Thoracic aorta (tissue), 2 donors: ENCODE measurements at regions not wholly inside any gene's neighbourhood (a gene's known extent, or its start where the extent isn't known, plus 50 kb on each side); places are given as distances from the start of the nearest gene placed in this dataset.

Experiments
- ATAC-seq: fragments of 150-250 bp; one replicate; pipeline ENCODE4 v1.8.0; 2017; ENCODE audit warnings: low read depth; ENCODE audit not compliant: insufficient number of reproducible peaks, low FRiP score
- DNase-seq: peaks from one replicate; pipeline ENCODE4 v3.0.0-alpha.2; 2020; ENCODE audit warnings: low spot score
- H3K27ac ChIP-seq, 2 donors: fragments of 200-600 bp; sonication (generic); 1 replicate in 1 of 2; 2 replicates in 1 of 2; pipeline ENCODE4 v1.5.1; 2016; ENCODE audit warnings: mild to moderate bottlenecking in 2 of 2, moderate library complexity in 2 of 2
- H3K27me3 ChIP-seq: fragments of 200-600 bp; sonication (generic); replicated peaks from 2 replicates; pipeline ENCODE4 v1.6.0; 2016; ENCODE audit warnings: mild to moderate bottlenecking; ENCODE audit not compliant: insufficient read depth
- H3K36me3 ChIP-seq: fragments of 200-600 bp; sonication (generic); one replicate; pipeline ENCODE4 v1.5.1; 2016
- H3K4me1 ChIP-seq, 2 donors: fragments of 200-600 bp; sonication (generic); 1 replicate in 1 of 2; 2 replicates in 1 of 2; pipeline versions ENCODE4 v1.5.1 to v1.6.0; 2016; ENCODE audit warnings: low read depth in 2 of 2, mild to moderate bottlenecking in 1 of 2; ENCODE audit not compliant: control insufficient read depth in 1 of 2
- H3K4me3 ChIP-seq: fragments of 200-600 bp; sonication (generic); 2 replicates; pipeline ENCODE4 v1.5.1; 2016; ENCODE audit warnings: mild to moderate bottlenecking
- H3K9me3 ChIP-seq: fragments of 200-600 bp; sonication (generic); 2 replicates; pipeline ENCODE4 v1.5.1; 2016
- TF ChIP-seq, protein P1 (sequence below): fragments of 200-600 bp; sonication (generic); IDR thresholded peaks from one replicate; pipeline ENCODE4 v1.5.1; 2019; ENCODE audit warnings: antibody characterized with exemption

DNA sequence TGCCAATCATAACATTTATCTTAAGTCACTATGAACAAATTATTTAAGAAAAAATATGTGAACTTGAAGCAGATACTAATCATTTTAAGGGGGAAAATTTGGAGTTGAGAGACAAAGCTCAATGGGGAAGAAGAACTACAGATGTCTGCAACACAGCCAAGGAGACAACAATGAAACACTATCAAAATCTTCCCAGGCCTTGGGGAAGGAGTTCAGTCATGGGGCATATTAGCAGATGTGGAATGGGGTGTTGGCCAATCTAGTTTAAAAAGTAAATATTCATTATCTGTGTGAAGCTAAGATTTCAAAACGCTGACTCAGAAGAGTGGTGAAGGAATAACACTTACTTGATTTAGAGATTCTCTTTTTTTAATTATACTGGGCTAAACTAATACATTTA lies 671.6 kb upstream of the ZP4 start:
- Histone ChIP-seq H3K27me3 (no peaks in the 10 kb centered on the region), H3K4me3 (no peak overlapping the region), H3K36me3 (no peaks in the 10 kb centered on the region), H3K27ac (no peak overlapping the region), H3K9me3 (no peaks in the 10 kb centered on the region), H3K4me1 (no peaks in the 10 kb centered on the region)
- TF ChIP-seq, protein P1, sequence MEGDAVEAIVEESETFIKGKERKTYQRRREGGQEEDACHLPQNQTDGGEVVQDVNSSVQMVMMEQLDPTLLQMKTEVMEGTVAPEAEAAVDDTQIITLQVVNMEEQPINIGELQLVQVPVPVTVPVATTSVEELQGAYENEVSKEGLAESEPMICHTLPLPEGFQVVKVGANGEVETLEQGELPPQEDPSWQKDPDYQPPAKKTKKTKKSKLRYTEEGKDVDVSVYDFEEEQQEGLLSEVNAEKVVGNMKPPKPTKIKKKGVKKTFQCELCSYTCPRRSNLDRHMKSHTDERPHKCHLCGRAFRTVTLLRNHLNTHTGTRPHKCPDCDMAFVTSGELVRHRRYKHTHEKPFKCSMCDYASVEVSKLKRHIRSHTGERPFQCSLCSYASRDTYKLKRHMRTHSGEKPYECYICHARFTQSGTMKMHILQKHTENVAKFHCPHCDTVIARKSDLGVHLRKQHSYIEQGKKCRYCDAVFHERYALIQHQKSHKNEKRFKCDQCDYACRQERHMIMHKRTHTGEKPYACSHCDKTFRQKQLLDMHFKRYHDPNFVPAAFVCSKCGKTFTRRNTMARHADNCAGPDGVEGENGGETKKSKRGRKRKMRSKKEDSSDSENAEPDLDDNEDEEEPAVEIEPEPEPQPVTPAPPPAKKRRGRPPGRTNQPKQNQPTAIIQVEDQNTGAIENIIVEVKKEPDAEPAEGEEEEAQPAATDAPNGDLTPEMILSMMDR, result no peak
- no peak for DNase-seq
- ATAC-seq, result no peak

DNA sequence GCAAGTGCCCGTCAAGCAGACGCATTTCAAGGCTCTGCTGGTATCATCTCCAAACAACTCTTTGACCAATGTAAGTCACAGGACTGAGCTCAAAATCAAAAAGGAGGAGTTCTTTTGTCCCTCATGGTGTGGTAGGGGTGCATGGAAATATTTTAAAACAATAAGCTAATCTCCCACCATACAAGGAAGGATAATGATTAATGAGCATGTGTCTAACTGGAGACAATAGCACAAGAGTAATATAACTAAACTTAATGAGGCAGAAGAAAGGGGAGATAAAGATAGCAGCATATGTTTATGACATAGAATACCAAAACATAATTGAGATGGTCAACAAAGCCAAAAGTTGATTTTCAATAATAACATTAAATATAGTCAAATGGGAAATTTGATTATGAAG lies 668.0 kb upstream of the ZP4 start:
- ATAC-seq (no peak), DNase-seq (no peak)
- H3K4me1 ChIP-seq, result no peaks in the 10 kb centered on the region
- TF ChIP-seq, protein P1, result no peak
- no peaks in the 10 kb centered on the region for H3K27me3 ChIP-seq
- H3K4me3 ChIP-seq, result no peak overlapping the region
- no peak overlapping the region for H3K27ac ChIP-seq
- no peaks in the 10 kb centered on the region for H3K9me3 ChIP-seq
- no peaks in the 10 kb centered on the region for H3K36me3 ChIP-seq

DNA sequence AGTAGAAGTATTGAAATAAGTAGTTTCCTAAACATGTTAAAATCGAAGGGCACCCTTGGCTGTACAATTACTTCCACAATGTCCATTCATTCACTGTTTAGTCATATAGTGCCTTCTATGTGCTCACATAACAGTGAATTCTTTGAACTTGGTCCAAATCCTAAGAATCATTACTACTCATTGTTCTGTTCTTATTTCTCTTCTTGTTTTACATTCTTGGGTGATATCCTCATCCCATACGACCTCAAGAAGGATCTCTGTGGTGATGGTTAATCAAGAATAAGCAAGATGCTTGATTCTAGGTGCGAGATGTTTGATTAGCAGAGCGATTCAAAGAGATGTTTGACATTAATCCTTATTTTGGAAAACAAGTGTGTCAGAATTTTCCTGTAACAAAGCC lies 667.4 kb upstream of the ZP4 start:
- TF ChIP-seq, protein P1, result no peak
- ATAC-seq (no peak), DNase-seq (no peak)
- Histone ChIP-seq H3K27ac (no peak overlapping the region), H3K4me3 (no peak overlapping the region), H3K36me3 (no peaks in the 10 kb centered on the region), H3K27me3 (no peaks in the 10 kb centered on the region), H3K9me3 (no peaks in the 10 kb centered on the region), H3K4me1 (no peaks in the 10 kb centered on the region)

- no peak overlapping the region for H3K27ac ChIP-seq
- no peaks in the 10 kb centered on the region for H3K9me3 ChIP-seq
- DNase-seq (no peak), ATAC-seq (no peak)
- TF ChIP-seq, protein P1, result no peak
- no peaks in the 10 kb centered on the region for H3K27me3 ChIP-seq
- no peaks in the 10 kb centered on the region for H3K36me3 ChIP-seq
- H3K4me3 ChIP-seq, result no peak overlapping the region
- no peaks in the 10 kb centered on the region for H3K4me1 ChIP-seq
Measured at GRCh38 chr1:238552271-238552670, 661.5 kb upstream of the ZP4 start.

DNA sequence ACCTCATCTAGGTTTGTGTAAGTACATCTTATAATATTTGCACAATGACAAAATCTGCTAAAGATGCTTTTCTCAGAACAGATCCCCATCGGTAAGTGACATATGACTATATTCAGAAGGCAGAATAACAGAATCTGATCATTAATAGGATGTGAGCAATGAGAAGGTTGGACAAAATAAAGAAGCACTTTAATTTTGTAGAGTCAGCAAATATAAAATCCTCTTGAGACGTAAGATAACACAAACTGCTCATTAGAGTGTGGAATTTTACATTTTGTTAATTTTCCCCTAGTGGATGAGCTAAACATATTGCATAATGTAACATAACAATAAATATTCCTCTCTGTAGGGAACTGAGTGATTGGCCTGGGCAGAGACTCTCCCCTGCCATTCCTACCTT lies 658.4 kb upstream of the ZP4 start:
- H3K36me3 ChIP-seq, result no peaks in the 10 kb centered on the region
- no peak overlapping the region for H3K4me3 ChIP-seq
- DNase-seq, result no peak
- no peaks in the 10 kb centered on the region for H3K27me3 ChIP-seq
- no peaks in the 10 kb centered on the region for H3K9me3 ChIP-seq
- no peak overlapping the region for H3K27ac ChIP-seq
- no peaks in the 10 kb centered on the region for H3K4me1 ChIP-seq
- TF ChIP-seq, protein P1, result no peak
- no peak for ATAC-seq
